Superior temporal gyrus (tissue), 1 donor: ENCODE measurements at regions not wholly inside any gene's neighbourhood (a gene's known extent, or its start where the extent isn't known, plus 50 kb on each side); places are given as distances from the start of the nearest gene placed in this dataset.

Source experiments
- DNase-seq: peaks from one replicate; pipeline ENCODE4 v3.0.0-alpha.2; 2016; ENCODE audit errors: extremely low spot score

- no peak for DNase-seq
Measured at GRCh38 chr16:73747328-73747727, 549.3 kb upstream of the PSMD7 start.

- no peak for DNase-seq
Measured at GRCh38 chr16:73746554-73746953, 550.1 kb upstream of the PSMD7 start.

- no peak for DNase-seq
Measured at GRCh38 chr16:73743665-73744496, 552.7 kb upstream of the PSMD7 start.

- no peak for DNase-seq
Measured at GRCh38 chr16:73739049-73739769, 557.4 kb upstream of the PSMD7 start.

- DNase-seq = no peak
Measured at GRCh38 chr16:73738266-73738665, 558.3 kb upstream of the PSMD7 start.

GRCh38 chr16:73737637-73738036 is 559.0 kb upstream of the PSMD7 start:
- no peak for DNase-seq

- DNase-seq = no peak
Measured at GRCh38 chr16:73735954-73736353, 560.7 kb upstream of the PSMD7 start.

- no peak for DNase-seq
Measured at GRCh38 chr16:73735018-73735417, 561.6 kb upstream of the PSMD7 start.

- DNase-seq = no peak
Measured at GRCh38 chr16:73732681-73733080, 563.9 kb upstream of the PSMD7 start.

- no peak for DNase-seq
Measured at GRCh38 chr16:73732143-73732542, 564.5 kb upstream of the PSMD7 start.

- no peak for DNase-seq
Measured at GRCh38 chr16:73730481-73731090, 566.0 kb upstream of the PSMD7 start.

GRCh38 chr16:73725156-73725555 is 571.5 kb upstream of the PSMD7 start:
- DNase-seq = no peak

GRCh38 chr16:73724503-73724902 is 572.1 kb upstream of the PSMD7 start:
- no peak for DNase-seq

GRCh38 chr16:73717266-73717974 is 579.2 kb upstream of the PSMD7 start:
- peak; percentile 37 for DNase-seq

GRCh38 chr16:73714976-73715375 is 581.6 kb upstream of the PSMD7 start:
- DNase-seq = no peak

- peak; percentile 84 for DNase-seq
Measured at GRCh38 chr16:73713778-73714495, 582.7 kb upstream of the PSMD7 start.

GRCh38 chr16:73713251-73713650 is 583.4 kb upstream of the PSMD7 start:
- DNase-seq = peak; percentile 95

- DNase-seq = no peak
Measured at GRCh38 chr16:73711406-73712080, 585.1 kb upstream of the PSMD7 start.

GRCh38 chr16:73710526-73710925 is 586.1 kb upstream of the PSMD7 start:
- DNase-seq = no peak

GRCh38 chr16:73707863-73708262 is 588.8 kb upstream of the PSMD7 start:
- no peak for DNase-seq

GRCh38 chr16:73703891-73704290 is 592.7 kb upstream of the PSMD7 start:
- DNase-seq = no peak
